ENCODE measurements at regions not wholly inside any gene's neighbourhood (a gene's known extent, or its start where the extent isn't known, plus 50 kb on each side); places are given as distances from the start of the nearest gene placed in this dataset.
"Not testable (repeated sequence)": the region's sequence is repeated elsewhere in the genome, so short reads cannot be mapped to it uniquely, and the experiment has no call there.

GRCh38 chr5:102069974-102070373, 226.1 kb downstream of the SLCO4C1 start:
- no peaks in the 10 kb centered on the region for H3K4me1 ChIP-seq (ENCODE audit: control insufficient read depth in 1 of 2, insufficient read depth in 2 of 2, low read length in 2 of 2)
- no peak overlapping the region for H2BK120ac ChIP-seq (ENCODE audit: insufficient read depth, low read length, poor library complexity)
- no peaks in the 10 kb centered on the region for H3K9me3 ChIP-seq (ENCODE audit: insufficient read depth, low read depth, low read length)
- no peak overlapping the region for H4K12ac ChIP-seq (ENCODE audit: low read depth, low read length)
- no peak overlapping the region for H3K4me2 ChIP-seq (ENCODE audit: low read length)
- H3K36me3 ChIP-seq (ENCODE audit: control insufficient read depth in 1 of 2, insufficient read depth in 2 of 2, low read length in 2 of 2), result no peaks in the 10 kb centered on the region
- no peak overlapping the region for H2AK5ac ChIP-seq (ENCODE audit: low read length)
- H3K14ac ChIP-seq (ENCODE audit: low read length), result no peak overlapping the region
- no peak overlapping the region for H2BK12ac ChIP-seq (ENCODE audit: low read length)
- no peaks in the 10 kb centered on the region for H3K27me3 ChIP-seq (ENCODE audit: insufficient read depth, low read length)
- no peak overlapping the region for H2BK5ac ChIP-seq (ENCODE audit: low read depth, low read length, poor library complexity)
- no peak overlapping the region for H2AFZ ChIP-seq (ENCODE audit: insufficient read depth, low read length, poor library complexity)
- H3K4ac ChIP-seq (ENCODE audit: low read depth, low read length), result no peak overlapping the region
- no peak overlapping the region for H4K8ac ChIP-seq (ENCODE audit: low read depth, low read length)
- H3K23ac ChIP-seq (ENCODE audit: low read length), result no peak overlapping the region
- WGBS (ENCODE audit: extremely low coverage, insufficient coverage, insufficient read length), result no CpG with 5 or more reads among the region's 3 CpGs
- H3K27ac ChIP-seq (ENCODE audit: low read depth, low read length), result no peak overlapping the region
- H3K79me1 ChIP-seq (ENCODE audit: low read length), result no peaks in the 10 kb centered on the region
- H3K18ac ChIP-seq (ENCODE audit: low read length), result no peak overlapping the region
- H3K9ac ChIP-seq (ENCODE audit: low read length), result no peak overlapping the region
- no peak for DNase-seq
- no peak overlapping the region for H3K4me3 ChIP-seq (ENCODE audit: low read depth, low read length)
- no peak overlapping the region for H4K91ac ChIP-seq (ENCODE audit: low read depth, low read length)
- no peaks in the 10 kb centered on the region for H3K79me2 ChIP-seq (ENCODE audit: control insufficient read depth, insufficient read depth, low read length, poor library complexity)

GRCh38 chr5:102068870-102069269, 227.2 kb downstream of the SLCO4C1 start:
- no peaks in the 10 kb centered on the region for H3K36me3 ChIP-seq (ENCODE audit: control insufficient read depth in 1 of 2, insufficient read depth in 2 of 2, low read length in 2 of 2)
- H3K23ac ChIP-seq (ENCODE audit: low read length), result no peak overlapping the region
- no peak overlapping the region for H3K4me2 ChIP-seq (ENCODE audit: low read length)
- no peak overlapping the region for H3K27ac ChIP-seq (ENCODE audit: low read depth, low read length)
- no peaks in the 10 kb centered on the region for H3K4me1 ChIP-seq (ENCODE audit: control insufficient read depth in 1 of 2, insufficient read depth in 2 of 2, low read length in 2 of 2)
- H3K4me3 ChIP-seq (ENCODE audit: low read depth, low read length), result no peak overlapping the region
- no peak overlapping the region for H3K4ac ChIP-seq (ENCODE audit: low read depth, low read length)
- no peak overlapping the region for H2AFZ ChIP-seq (ENCODE audit: insufficient read depth, low read length, poor library complexity)
- no peaks in the 10 kb centered on the region for H3K27me3 ChIP-seq (ENCODE audit: insufficient read depth, low read length)
- no peak overlapping the region for H2AK5ac ChIP-seq (ENCODE audit: low read length)
- no peaks in the 10 kb centered on the region for H3K79me1 ChIP-seq (ENCODE audit: low read length)
- H3K79me2 ChIP-seq (ENCODE audit: control insufficient read depth, insufficient read depth, low read length, poor library complexity), result no peaks in the 10 kb centered on the region
- no CpG with 5 or more reads among the region's 3 CpGs for WGBS (ENCODE audit: extremely low coverage, insufficient coverage, insufficient read length)
- DNase-seq, result no peak
- H4K12ac ChIP-seq (ENCODE audit: low read depth, low read length), result no peak overlapping the region
- H4K91ac ChIP-seq (ENCODE audit: low read depth, low read length), result no peak overlapping the region
- no peak overlapping the region for H3K18ac ChIP-seq (ENCODE audit: low read length)
- H2BK120ac ChIP-seq (ENCODE audit: insufficient read depth, low read length, poor library complexity), result no peak overlapping the region
- H3K9ac ChIP-seq (ENCODE audit: low read length), result no peak overlapping the region
- no peak overlapping the region for H4K8ac ChIP-seq (ENCODE audit: low read depth, low read length)
- no peak overlapping the region for H2BK12ac ChIP-seq (ENCODE audit: low read length)
- H3K14ac ChIP-seq (ENCODE audit: low read length), result no peak overlapping the region
- no peaks in the 10 kb centered on the region for H3K9me3 ChIP-seq (ENCODE audit: insufficient read depth, low read depth, low read length)
- no peak overlapping the region for H2BK5ac ChIP-seq (ENCODE audit: low read depth, low read length, poor library complexity)

- no peak overlapping the region for H3K23ac ChIP-seq (ENCODE audit: low read length)
- H2AFZ ChIP-seq (ENCODE audit: insufficient read depth, low read length, poor library complexity), result no peak overlapping the region
- H3K4ac ChIP-seq (ENCODE audit: low read depth, low read length), result no peak overlapping the region
Measured at GRCh38 chr5:102049517-102049916, 246.6 kb downstream of the SLCO4C1 start.

GRCh38 chr5:102048940-102049339, 247.1 kb downstream of the SLCO4C1 start:
- H3K27ac ChIP-seq (ENCODE audit: low read depth, low read length), result no peak overlapping the region
- H4K91ac ChIP-seq (ENCODE audit: low read depth, low read length), result no peak overlapping the region
- no peak overlapping the region for H4K12ac ChIP-seq (ENCODE audit: low read depth, low read length)
- H3K4me3 ChIP-seq (ENCODE audit: low read depth, low read length), result no peak overlapping the region
- no peak overlapping the region for H3K23ac ChIP-seq (ENCODE audit: low read length)
- H3K27me3 ChIP-seq (ENCODE audit: insufficient read depth, low read length), result no peaks in the 10 kb centered on the region
- no peaks in the 10 kb centered on the region for H3K4me1 ChIP-seq (ENCODE audit: control insufficient read depth in 1 of 2, insufficient read depth in 2 of 2, low read length in 2 of 2)
- H3K9me3 ChIP-seq (ENCODE audit: insufficient read depth, low read depth, low read length), result no peaks in the 10 kb centered on the region
- no peak overlapping the region for H2AK5ac ChIP-seq (ENCODE audit: low read length)
- DNase-seq, result no peak
- no peak overlapping the region for H4K8ac ChIP-seq (ENCODE audit: low read depth, low read length)
- no peak overlapping the region for H2AFZ ChIP-seq (ENCODE audit: insufficient read depth, low read length, poor library complexity)
- H3K14ac ChIP-seq (ENCODE audit: low read length), result no peak overlapping the region
- no peak overlapping the region for H3K18ac ChIP-seq (ENCODE audit: low read length)
- no peak overlapping the region for H2BK5ac ChIP-seq (ENCODE audit: low read depth, low read length, poor library complexity)
- H3K36me3 ChIP-seq (ENCODE audit: control insufficient read depth in 1 of 2, insufficient read depth in 2 of 2, low read length in 2 of 2), result no peaks in the 10 kb centered on the region
- no peak overlapping the region for H2BK12ac ChIP-seq (ENCODE audit: low read length)
- no peaks in the 10 kb centered on the region for H3K79me2 ChIP-seq (ENCODE audit: control insufficient read depth, insufficient read depth, low read length, poor library complexity)
- H3K79me1 ChIP-seq (ENCODE audit: low read length), result no peaks in the 10 kb centered on the region
- H3K9ac ChIP-seq (ENCODE audit: low read length), result no peak overlapping the region
- H3K4me2 ChIP-seq (ENCODE audit: low read length), result no peak overlapping the region
- H3K4ac ChIP-seq (ENCODE audit: low read depth, low read length), result no peak overlapping the region
- WGBS (ENCODE audit: extremely low coverage, insufficient coverage, insufficient read length), result no CpG with 5 or more reads among the region's 1 CpG
- H2BK120ac ChIP-seq (ENCODE audit: insufficient read depth, low read length, poor library complexity), result no peak overlapping the region

More at GRCh38 chr5:102049517-102049916, 246.6 kb downstream of the SLCO4C1 start:
- Histone ChIP-seq H4K8ac (ENCODE audit: low read depth, low read length) (no peak overlapping the region), H3K27me3 (ENCODE audit: insufficient read depth, low read length) (no peaks in the 10 kb centered on the region), H4K91ac (ENCODE audit: low read depth, low read length) (no peak overlapping the region), H4K12ac (ENCODE audit: low read depth, low read length) (no peak overlapping the region), H3K79me2 (ENCODE audit: control insufficient read depth, insufficient read depth, low read length, poor library complexity) (no peaks in the 10 kb centered on the region), H3K36me3 (ENCODE audit: control insufficient read depth in 1 of 2, insufficient read depth in 2 of 2, low read length in 2 of 2) (no peaks in the 10 kb centered on the region), H3K18ac (ENCODE audit: low read length) (no peak overlapping the region), H3K9ac (ENCODE audit: low read length) (no peak overlapping the region), H2BK12ac (ENCODE audit: low read length) (no peak overlapping the region), H3K14ac (ENCODE audit: low read length) (no peak overlapping the region), H3K9me3 (ENCODE audit: insufficient read depth, low read depth, low read length) (no peaks in the 10 kb centered on the region), H2BK5ac (ENCODE audit: low read depth, low read length, poor library complexity) (no peak overlapping the region), H3K4me1 (ENCODE audit: control insufficient read depth in 1 of 2, insufficient read depth in 2 of 2, low read length in 2 of 2) (no peaks in the 10 kb centered on the region), H3K27ac (ENCODE audit: low read depth, low read length) (no peak overlapping the region), H3K4me3 (ENCODE audit: low read depth, low read length) (no peak overlapping the region), H2BK120ac (ENCODE audit: insufficient read depth, low read length, poor library complexity) (no peak overlapping the region), H2AK5ac (ENCODE audit: low read length) (no peak overlapping the region), H3K79me1 (ENCODE audit: low read length) (no peaks in the 10 kb centered on the region), H3K4me2 (ENCODE audit: low read length) (no peak overlapping the region)
- DNase-seq, result no peak

- H3K79me2 ChIP-seq (ENCODE audit: control insufficient read depth, insufficient read depth, low read length, poor library complexity); H3K79me1 ChIP-seq (ENCODE audit: low read length); H3K4me3 ChIP-seq (ENCODE audit: low read depth, low read length); DNase-seq; H3K4me2 ChIP-seq (ENCODE audit: low read length); H4K91ac ChIP-seq (ENCODE audit: low read depth, low read length); H2BK12ac ChIP-seq (ENCODE audit: low read length); H3K14ac ChIP-seq (ENCODE audit: low read length); H3K9ac ChIP-seq (ENCODE audit: low read length); H3K36me3 ChIP-seq (ENCODE audit: control insufficient read depth in 1 of 2, insufficient read depth in 2 of 2, low read length in 2 of 2); H4K8ac ChIP-seq (ENCODE audit: low read depth, low read length); H3K9me3 ChIP-seq (ENCODE audit: insufficient read depth, low read depth, low read length); H2AFZ ChIP-seq (ENCODE audit: insufficient read depth, low read length, poor library complexity); H3K18ac ChIP-seq (ENCODE audit: low read length); H3K4ac ChIP-seq (ENCODE audit: low read depth, low read length); H2BK120ac ChIP-seq (ENCODE audit: insufficient read depth, low read length, poor library complexity); H2AK5ac ChIP-seq (ENCODE audit: low read length); H2BK5ac ChIP-seq (ENCODE audit: low read depth, low read length, poor library complexity); H3K27ac ChIP-seq (ENCODE audit: low read depth, low read length); H3K23ac ChIP-seq (ENCODE audit: low read length); H3K27me3 ChIP-seq (ENCODE audit: insufficient read depth, low read length); H3K4me1 ChIP-seq (ENCODE audit: control insufficient read depth in 1 of 2, insufficient read depth in 2 of 2, low read length in 2 of 2); H4K12ac ChIP-seq (ENCODE audit: low read depth, low read length): not testable (repeated sequence)
Measured at GRCh38 chr5:102047073-102047472, 249.0 kb downstream of the SLCO4C1 start.

Measured in trophoblast cell (in vitro differentiated cells and primary cell).